Neural cell (in vitro differentiated cells): ENCODE measurements at regions not wholly inside any gene's neighbourhood (a gene's known extent, or its start where the extent isn't known, plus 50 kb on each side); places are given as distances from the start of the nearest gene placed in this dataset.

Experiments
- H2AFZ ChIP-seq: fragments of 200-600, 300-800 bp; sonication (generic), shearing (Covaris generic); 2 replicates; pipeline ENCODE4 v1.6.0; 2014; ENCODE audit warnings: low read depth, mild to moderate bottlenecking, antibody characterized with exemption, low read length, moderate library complexity
- H3F3A ChIP-seq: fragments of 200-600 bp; shearing (Covaris generic); 2 replicates; pipeline ENCODE4 v1.6.1; 2016; ENCODE audit warnings: mild to moderate bottlenecking, moderate library complexity, mixed read lengths, antibody characterized with exemption, low read length; ENCODE audit not compliant: insufficient read depth, poor library complexity, severe bottlenecking
- H3K27ac ChIP-seq: fragments of 200-600, 300-800 bp; sonication (generic), shearing (Covaris generic); 2 replicates; pipeline ENCODE4 v1.5.1; 2014; ENCODE audit warnings: mild to moderate bottlenecking, low read length, moderate library complexity
- H3K27me3 ChIP-seq: fragments of 300-800, 200-600 bp; sonication (generic), shearing (Covaris generic); 2 replicates; pipeline ENCODE4 v1.6.0; 2014; ENCODE audit warnings: mild to moderate bottlenecking, low read depth, low read length, moderate library complexity; ENCODE audit not compliant: insufficient read depth
- H3K36me3 ChIP-seq: fragments of 300-800, 200-600 bp; sonication (generic), shearing (Covaris generic); 2 replicates; pipeline ENCODE4 v1.5.1; 2014; ENCODE audit warnings: mild to moderate bottlenecking, antibody characterized with exemption, low read length, moderate library complexity; ENCODE audit not compliant: insufficient read depth
- H3K4me2 ChIP-seq: fragments of 300-800, 200-600 bp; sonication (generic), shearing (Covaris generic); 2 replicates; pipeline ENCODE4 v1.6.0; 2014; ENCODE audit warnings: mild to moderate bottlenecking, low read length
- H3K4me3 ChIP-seq: fragments of 300-800, 200-600 bp; sonication (generic), shearing (Covaris generic); 2 replicates; pipeline ENCODE4 v1.5.1; 2014; ENCODE audit warnings: mild to moderate bottlenecking, low read length, moderate library complexity
- H3K79me2 ChIP-seq: fragments of 200-600 bp; shearing (Covaris generic); replicated peaks from 2 replicates; pipeline ENCODE4 v1.6.0; 2014; ENCODE audit warnings: mild to moderate bottlenecking, low read length, moderate library complexity; ENCODE audit not compliant: insufficient read depth
- H3K9ac ChIP-seq: fragments of 300-800, 200-600 bp; sonication (generic), shearing (Covaris generic); 2 replicates; pipeline ENCODE4 v1.6.1; 2016; ENCODE audit warnings: mild to moderate bottlenecking, low read length, mixed read lengths
- H3K9me2 ChIP-seq: fragments of 200-600 bp; shearing (Covaris generic); 2 replicates; pipeline ENCODE4 v1.6.1; 2016; ENCODE audit warnings: mild to moderate bottlenecking, low read length, mixed read lengths; ENCODE audit not compliant: insufficient read depth
- H3K9me3 ChIP-seq: fragments of 200-600, 300-800 bp; sonication (generic), shearing (Covaris generic); 2 replicates; pipeline ENCODE4 v1.6.1; 2016; ENCODE audit warnings: mild to moderate bottlenecking, mixed run types, low read length, moderate library complexity, mixed read lengths
- H4K20me1 ChIP-seq: fragments of 200-600 bp; shearing (Covaris generic); 2 replicates; pipeline ENCODE4 v1.6.1; 2016; ENCODE audit warnings: mild to moderate bottlenecking, mixed run types; ENCODE audit not compliant: insufficient read depth
- CTCF ChIP-seq: fragments of 450-650 bp; IDR thresholded peaks from 2 replicates; pipeline ENCODE4 v1.5.1; 2014; ENCODE audit warnings: antibody characterized with exemption, mild to moderate bottlenecking, moderate library complexity; ENCODE audit not compliant: poor library complexity, severe bottlenecking
- EP300 ChIP-seq: fragments of 450-650 bp; conservative IDR thresholded peaks from 2 replicates; pipeline ENCODE4 v1.6.1; 2014; ENCODE audit warnings: antibody characterized with exemption, mild to moderate bottlenecking, moderate library complexity; ENCODE audit not compliant: poor library complexity, severe bottlenecking
- EZH2 ChIP-seq: fragments of 200-600, 300-800 bp; shearing (Covaris generic), sonication (generic); IDR thresholded peaks from 2 replicates; pipeline ENCODE4 v1.6.1; 2014; ENCODE audit warnings: antibody characterized with exemption, low read length, borderline replicate concordance, mild to moderate bottlenecking; ENCODE audit not compliant: insufficient read depth, poor library complexity, severe bottlenecking
- POLR2AphosphoS5 ChIP-seq: IDR thresholded peaks from 2 replicates; pipeline ENCODE4 v1.6.1; 2012
- REST ChIP-seq: IDR thresholded peaks from 2 replicates; pipeline ENCODE4 v1.6.1; 2012; ENCODE audit warnings: borderline replicate concordance
- SMC3 ChIP-seq: fragments of 450-650 bp; conservative IDR thresholded peaks from 2 replicates; pipeline ENCODE4 v1.6.1; 2014; ENCODE audit warnings: antibody characterized with exemption, mild to moderate bottlenecking, moderate library complexity; ENCODE audit not compliant: poor library complexity
- TAF1 ChIP-seq: IDR thresholded peaks from 2 replicates; pipeline ENCODE4 v1.6.1; 2012; ENCODE audit warnings: low read depth

GRCh38 chr3:76731471-76731870, 308.4 kb upstream of the ROBO2 start:
- no peaks in the 10 kb centered on the region for H4K20me1 ChIP-seq
- no peaks in the 10 kb centered on the region for H3K79me2 ChIP-seq
- H3K9me3 ChIP-seq = no peaks in the 10 kb centered on the region
- H3K27ac ChIP-seq = no peak overlapping the region
- H3K27me3 ChIP-seq = no peaks in the 10 kb centered on the region
- H3K36me3 ChIP-seq = no peaks in the 10 kb centered on the region
- no peaks in the 10 kb centered on the region for H3K9me2 ChIP-seq
- no peak overlapping the region for H2AFZ ChIP-seq
- TF ChIP-seq EZH2 (no peak), REST (no peak), POLR2AphosphoS5 (no peak), CTCF (no peak), TAF1 (no peak), SMC3 (no peak)
- no peak overlapping the region for H3K4me3 ChIP-seq
- no peak overlapping the region for H3K9ac ChIP-seq
- no peaks in the 10 kb centered on the region for H3F3A ChIP-seq
- H3K4me2 ChIP-seq = no peak overlapping the region

- Histone ChIP-seq H2AFZ (no peak overlapping the region), H3K27ac (no peak overlapping the region), H3K4me2 (no peak overlapping the region), H3K36me3 (no peaks in the 10 kb centered on the region), H3K9me3 (no peaks in the 10 kb centered on the region), H3F3A (no peaks in the 10 kb centered on the region), H3K9me2 (no peaks in the 10 kb centered on the region), H4K20me1 (no peaks in the 10 kb centered on the region), H3K4me3 (no peak overlapping the region), H3K27me3 (no peaks in the 10 kb centered on the region), H3K79me2 (no peaks in the 10 kb centered on the region), H3K9ac (no peak overlapping the region)
- TF ChIP-seq EZH2 (no peak), TAF1 (no peak), SMC3 (no peak)
Measured at GRCh38 chr3:76733073-76733759, 306.7 kb upstream of the ROBO2 start.

GRCh38 chr3:76735152-76735551, 304.7 kb upstream of the ROBO2 start:
- TF ChIP-seq POLR2AphosphoS5 = no peak
- TF ChIP-seq TAF1 = no peak
- no peak for TF ChIP-seq SMC3
- no peak for TF ChIP-seq EZH2
- no peak for TF ChIP-seq REST
- no peak for TF ChIP-seq EP300
- Histone ChIP-seq H3K79me2 (no peaks in the 10 kb centered on the region), H3K36me3 (no peaks in the 10 kb centered on the region), H3K9ac (no peak overlapping the region), H2AFZ (no peak overlapping the region), H3K4me3 (no peak overlapping the region), H3F3A (no peaks in the 10 kb centered on the region), H3K27me3 (no peaks in the 10 kb centered on the region), H3K27ac (no peak overlapping the region), H3K4me2 (no peak overlapping the region), H3K9me2 (no peaks in the 10 kb centered on the region), H3K9me3 (no peaks in the 10 kb centered on the region), H4K20me1 (no peaks in the 10 kb centered on the region)
